IMR-90 (cell line): ENCODE measurements at regions not wholly inside any gene's neighbourhood (a gene's known extent, or its start where the extent isn't known, plus 50 kb on each side); places are given as distances from the start of the nearest gene placed in this dataset.

Source experiments
- CHD1 ChIP-seq: IDR thresholded peaks from 2 replicates; pipeline ENCODE4 v1.6.1; 2012; ENCODE audit warnings: low read depth, low read length, improper control_type of control experiment
- RCOR1 ChIP-seq: IDR thresholded peaks from 2 replicates; pipeline ENCODE4 v1.6.1; 2012; ENCODE audit warnings: mild to moderate bottlenecking, low read length, improper control_type of control experiment; ENCODE audit not compliant: insufficient replicate concordance
- SMC3 ChIP-seq: fragments of 150-350 bp; IDR thresholded peaks from 2 replicates; pipeline ENCODE4 v1.6.1; 2016; ENCODE audit warnings: low read depth, mild to moderate bottlenecking, antibody characterized with exemption, low read length, moderate library complexity
- TF ChIP-seq, protein P1 (sequence below): conservative IDR thresholded peaks from 2 replicates; pipeline ENCODE4 v1.5.1; 2012; ENCODE audit warnings: mild to moderate bottlenecking, low read depth, low read length, improper control_type of control experiment

DNA sequence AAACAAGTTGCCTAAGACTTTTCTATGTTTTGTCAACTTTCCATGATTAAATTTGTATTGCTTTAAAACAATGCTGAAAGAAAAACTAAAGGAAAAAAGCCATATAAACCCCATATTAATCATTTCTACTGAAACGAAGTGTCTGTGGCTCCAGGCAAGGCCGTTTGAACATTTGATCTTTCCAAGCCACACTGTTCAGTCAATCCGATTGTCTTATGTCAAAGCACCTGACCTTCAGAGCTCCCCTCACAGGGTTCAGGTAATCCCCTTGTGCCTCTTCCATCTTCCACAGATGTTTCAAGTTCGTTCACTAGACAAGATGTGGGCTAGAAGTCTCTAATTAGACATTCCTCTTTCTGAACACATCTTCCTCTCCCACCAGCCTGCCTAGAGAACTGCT, 177.1 kb upstream of the NUDT10 start:
- TF ChIP-seq SMC3 (no peak), RCOR1 (no peak), CHD1 (no peak)
- TF ChIP-seq, protein P1, sequence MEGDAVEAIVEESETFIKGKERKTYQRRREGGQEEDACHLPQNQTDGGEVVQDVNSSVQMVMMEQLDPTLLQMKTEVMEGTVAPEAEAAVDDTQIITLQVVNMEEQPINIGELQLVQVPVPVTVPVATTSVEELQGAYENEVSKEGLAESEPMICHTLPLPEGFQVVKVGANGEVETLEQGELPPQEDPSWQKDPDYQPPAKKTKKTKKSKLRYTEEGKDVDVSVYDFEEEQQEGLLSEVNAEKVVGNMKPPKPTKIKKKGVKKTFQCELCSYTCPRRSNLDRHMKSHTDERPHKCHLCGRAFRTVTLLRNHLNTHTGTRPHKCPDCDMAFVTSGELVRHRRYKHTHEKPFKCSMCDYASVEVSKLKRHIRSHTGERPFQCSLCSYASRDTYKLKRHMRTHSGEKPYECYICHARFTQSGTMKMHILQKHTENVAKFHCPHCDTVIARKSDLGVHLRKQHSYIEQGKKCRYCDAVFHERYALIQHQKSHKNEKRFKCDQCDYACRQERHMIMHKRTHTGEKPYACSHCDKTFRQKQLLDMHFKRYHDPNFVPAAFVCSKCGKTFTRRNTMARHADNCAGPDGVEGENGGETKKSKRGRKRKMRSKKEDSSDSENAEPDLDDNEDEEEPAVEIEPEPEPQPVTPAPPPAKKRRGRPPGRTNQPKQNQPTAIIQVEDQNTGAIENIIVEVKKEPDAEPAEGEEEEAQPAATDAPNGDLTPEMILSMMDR: no peak
